SHP77 (cell line): ENCODE measurements at regions not wholly inside any gene's neighbourhood (a gene's known extent, or its start where the extent isn't known, plus 50 kb on each side); places are given as distances from the start of the nearest gene placed in this dataset.
"Not testable (repeated sequence)": the region's sequence is repeated elsewhere in the genome, so short reads cannot be mapped to it uniquely, and the experiment has no call there.

Source experiments
- DNase-seq, 2 experiments: peaks; one replicate each; lab custom pipeline; 2025; lab: John Stamatoyannopoulos, UW

GRCh38 chr12:91672130-91672529, 473.5 kb downstream of the BTG1 start:
- DNase-seq: no peak

DNA sequence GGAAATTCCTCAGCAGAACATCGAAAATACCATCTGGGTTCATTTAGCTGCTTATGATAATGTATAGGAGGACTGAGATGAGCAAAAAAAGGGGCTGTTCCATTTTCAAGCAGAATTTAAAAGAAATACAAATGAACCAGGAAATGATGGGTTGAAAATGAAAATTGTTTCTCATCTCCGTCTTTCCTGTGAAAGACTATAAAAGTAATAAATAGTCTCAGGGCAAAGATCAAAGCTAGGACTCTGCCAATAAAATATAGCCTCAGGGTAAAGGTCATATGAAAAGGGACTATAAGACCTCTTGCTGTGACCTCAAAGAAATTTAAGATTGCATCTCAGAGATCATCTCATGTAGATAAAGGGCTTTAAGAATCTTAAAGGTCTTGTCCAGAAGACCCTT, 478.0 kb downstream of the BTG1 start:
- DNase-seq: no peak

DNA sequence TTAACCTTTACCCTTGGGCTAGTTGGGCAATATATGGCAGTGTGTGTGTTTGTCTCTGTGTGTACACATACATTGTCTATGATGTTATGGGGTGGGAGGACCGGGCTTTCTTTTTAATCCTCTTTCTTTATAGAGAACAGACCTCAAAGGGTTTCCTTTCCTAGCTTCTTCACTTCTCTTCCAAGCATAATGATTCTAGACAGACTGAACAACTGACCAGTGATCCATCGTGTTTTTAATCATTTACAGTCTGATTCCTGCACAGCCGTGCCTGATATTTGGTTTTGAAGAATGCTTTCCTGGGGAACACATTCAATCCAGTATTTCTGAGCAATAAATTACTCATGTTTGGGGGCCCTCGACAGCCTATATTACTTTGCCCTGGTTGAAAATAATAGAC, 481.1 kb upstream of the DCN start:
- DNase-seq: peak in 1 of 2 experiments; percentile 25

GRCh38 chr12:91663310-91663709, 480.7 kb upstream of the DCN start:
- DNase-seq: peak; percentile 39 to 58

- DNase-seq: no peak
Measured at GRCh38 chr12:91662021-91662420, 479.4 kb upstream of the DCN start.

DNA sequence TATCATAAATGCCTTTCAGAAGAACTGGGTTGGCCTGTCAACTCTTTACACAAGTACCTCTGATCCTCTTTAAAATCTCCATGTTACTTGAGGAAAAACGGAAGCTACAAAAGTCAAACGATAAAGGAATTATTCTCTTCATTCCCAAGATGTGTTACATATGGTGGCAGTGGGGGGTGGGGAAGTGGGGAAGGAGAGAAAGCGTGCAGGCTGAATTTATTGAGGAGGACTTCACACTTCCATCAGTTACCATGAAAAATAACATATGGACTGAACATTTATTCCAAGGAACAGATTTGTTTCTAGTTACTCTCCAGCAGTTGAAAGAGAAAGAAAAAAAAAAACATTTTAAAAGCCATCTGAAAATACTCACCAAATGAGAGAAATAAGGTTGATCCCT, 474.4 kb upstream of the DCN start:
- no peak for DNase-seq

DNA sequence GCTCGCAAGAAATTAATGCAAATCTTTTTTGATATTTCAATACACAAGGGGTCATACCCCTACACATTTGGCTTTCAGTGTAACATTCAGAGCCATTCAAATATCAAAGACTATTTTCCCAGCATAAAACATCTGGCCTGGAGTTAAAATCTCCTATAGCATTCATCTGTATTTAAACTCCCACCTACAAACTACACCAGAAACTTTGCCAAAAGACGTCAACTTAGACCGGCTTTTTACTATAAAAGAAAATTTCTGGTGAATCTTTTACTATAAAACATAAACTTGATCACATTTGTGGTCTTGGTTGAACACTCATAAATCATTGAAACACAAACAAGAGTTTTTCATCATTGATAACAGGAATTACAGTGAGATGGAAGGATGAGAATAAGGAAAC, 473.3 kb upstream of the DCN start:
- no peak for DNase-seq

- no peak for DNase-seq
Measured at GRCh38 chr12:91654087-91654486, 471.5 kb upstream of the DCN start.

- no peak for DNase-seq
Measured at GRCh38 chr12:91651728-91652127, 469.1 kb upstream of the DCN start.

DNA sequence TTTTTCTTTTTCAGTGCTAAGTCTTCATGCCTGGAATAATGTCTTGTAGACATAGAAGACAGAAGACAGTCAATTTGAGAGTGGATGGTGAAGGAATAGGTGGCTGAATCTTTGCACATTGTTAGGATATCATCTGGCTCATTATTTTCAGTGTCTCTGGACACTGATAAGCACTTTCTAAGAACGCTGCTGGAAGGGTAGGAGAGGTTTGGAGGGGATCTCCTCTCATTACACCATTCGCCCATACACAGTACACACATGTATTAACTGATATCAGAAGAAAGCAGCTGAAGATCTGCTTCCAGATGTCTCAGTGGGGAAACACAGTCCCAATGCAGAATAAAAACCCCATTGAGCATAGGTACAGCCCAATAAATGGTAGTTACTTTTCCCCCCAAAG, 461.1 kb upstream of the DCN start:
- DNase-seq: no peak

- DNase-seq: no peak
Measured at GRCh38 chr12:91640021-91640420, 457.4 kb upstream of the DCN start.

- DNase-seq: peak in 1 of 2 experiments; percentile 13
Measured at GRCh38 chr12:91639327-91639726, 456.7 kb upstream of the DCN start.

GRCh38 chr12:91637789-91638624, 455.4 kb upstream of the DCN start:
- no peak for DNase-seq

DNA sequence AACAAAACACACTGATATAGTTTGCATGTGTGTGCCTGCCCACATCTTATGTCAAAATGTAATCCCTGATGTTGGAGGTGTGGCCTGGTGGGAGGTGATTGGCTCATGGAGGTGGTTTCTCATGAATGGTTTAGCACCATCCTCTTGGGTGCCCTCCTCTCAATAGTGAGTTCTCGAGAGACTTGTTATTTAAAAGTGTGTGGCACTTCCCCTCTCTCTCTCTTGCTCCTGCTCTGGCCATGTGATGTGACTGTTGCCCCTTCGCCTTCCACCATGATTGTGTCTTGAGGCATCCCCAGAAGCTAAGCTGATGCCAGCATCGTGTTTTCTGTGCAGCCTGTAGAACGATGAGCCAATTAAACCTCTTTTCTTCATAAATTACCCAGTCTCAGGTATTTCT, 454.1 kb upstream of the DCN start:
- DNase-seq: no peak

GRCh38 chr12:91634386-91634713, 451.7 kb upstream of the DCN start:
- DNase-seq: not testable (repeated sequence)

DNA sequence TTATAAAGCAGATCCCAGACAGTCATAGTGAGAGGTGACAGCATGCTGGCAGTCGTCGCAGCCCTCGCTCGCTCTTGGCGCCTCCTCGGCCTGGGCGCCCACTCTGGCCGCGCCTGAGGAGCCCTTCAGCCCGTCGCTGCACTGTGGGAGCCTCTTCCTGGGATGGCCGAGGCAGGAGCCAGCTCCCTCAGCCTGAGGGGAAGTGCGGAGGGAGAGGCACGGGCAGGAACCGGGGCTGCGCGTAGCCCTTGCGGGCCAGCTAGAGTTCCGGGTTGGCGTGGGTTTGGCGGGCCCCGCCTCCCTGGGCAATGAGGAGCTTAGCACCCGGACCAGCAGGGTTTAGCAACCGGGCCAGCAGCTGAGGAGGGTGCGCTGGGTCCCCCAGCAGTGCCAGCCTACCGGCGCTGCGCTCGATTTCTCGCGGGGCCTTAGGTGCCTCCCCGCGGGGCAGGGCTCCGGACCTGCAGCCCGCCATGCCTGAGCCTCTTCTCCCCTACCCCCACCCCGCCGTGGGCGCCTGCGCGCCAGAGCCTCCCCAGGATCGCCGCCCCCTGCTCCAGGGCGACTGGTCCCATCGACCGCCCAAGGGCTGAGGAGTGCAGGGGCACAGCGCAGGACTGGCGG, 451.2 kb upstream of the DCN start:
- DNase-seq: no peak

- no peak for DNase-seq
Measured at GRCh38 chr12:91633206-91633605, 450.6 kb upstream of the DCN start.

- no peak for DNase-seq
Measured at GRCh38 chr12:91632042-91632786, 449.6 kb upstream of the DCN start.

DNA sequence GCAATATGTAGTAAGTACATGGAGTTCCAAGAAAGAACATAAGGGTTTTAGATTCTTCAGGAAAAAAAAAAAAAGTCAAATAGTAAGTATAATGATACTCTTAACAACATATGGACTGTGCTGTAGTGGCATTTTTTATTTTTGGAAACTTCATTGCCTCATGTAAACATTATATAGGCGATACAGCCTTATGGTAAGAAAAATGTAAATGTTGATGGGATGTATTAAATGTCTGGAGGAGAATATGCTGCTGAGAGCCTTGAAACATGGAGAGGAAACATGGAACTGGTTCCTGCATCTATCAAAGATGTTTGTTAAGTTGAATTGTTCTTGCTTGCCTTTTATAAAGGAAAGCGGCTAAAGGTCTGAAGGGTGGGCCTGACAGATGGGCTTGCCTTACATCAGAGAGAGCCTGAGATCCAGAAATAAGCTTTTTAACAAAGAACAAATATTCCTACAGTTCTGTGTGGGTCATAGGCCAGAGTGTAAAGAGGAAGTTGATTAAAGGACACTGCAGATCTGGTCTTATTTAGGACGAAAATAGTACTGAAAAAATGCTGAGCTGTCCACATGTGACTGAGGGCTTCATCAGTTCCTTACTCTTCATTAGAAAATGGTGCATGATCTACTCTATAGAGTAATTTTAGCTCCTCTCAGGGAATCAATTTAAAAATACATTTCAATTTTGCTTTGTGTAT, 448.1 kb upstream of the DCN start:
- no peak for DNase-seq

DNA sequence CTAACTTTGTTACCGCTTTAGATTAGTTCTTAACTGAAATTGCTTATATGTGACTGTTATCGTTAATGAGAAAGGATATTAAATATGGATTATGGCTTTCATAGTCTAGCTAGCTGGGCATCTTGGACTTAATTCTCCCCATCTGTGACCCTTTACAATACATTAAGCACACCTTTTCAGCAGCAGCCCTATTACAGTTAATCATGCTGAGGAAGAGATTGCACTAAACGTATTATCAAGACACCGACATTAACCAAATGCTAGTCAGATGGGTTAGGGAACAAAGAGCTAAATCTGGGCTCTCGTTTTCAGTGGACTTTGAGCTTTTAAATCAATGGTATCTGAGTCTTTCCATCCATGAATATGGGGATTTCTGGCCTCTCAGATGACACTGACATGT, 447.5 kb upstream of the DCN start:
- DNase-seq: no peak

GRCh38 chr12:91629440-91629839, 446.8 kb upstream of the DCN start:
- no peak for DNase-seq

DNA sequence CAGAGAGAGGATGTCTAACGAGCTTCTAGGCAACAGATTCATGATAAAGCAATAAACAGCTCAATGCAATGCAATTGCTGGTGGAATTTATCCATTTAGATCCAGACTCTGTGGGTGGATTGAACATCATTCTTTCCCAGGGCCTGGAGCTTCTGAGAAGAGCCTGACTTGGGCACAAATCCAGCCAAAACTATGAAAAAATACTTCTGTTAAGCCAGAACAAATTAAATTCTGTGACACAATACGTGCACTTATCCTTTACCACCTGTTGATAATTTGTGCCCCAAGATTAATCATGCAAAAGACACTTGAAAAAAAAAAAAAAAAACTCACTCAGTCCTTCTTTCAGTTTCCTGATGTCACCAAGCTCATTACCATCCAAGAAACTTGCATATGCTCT, 446.0 kb upstream of the DCN start:
- no peak for DNase-seq

GRCh38 chr12:91627225-91627624, 444.6 kb upstream of the DCN start:
- DNase-seq: no peak
